ENCODE measurements at regions not wholly inside any gene's neighbourhood (a gene's known extent, or its start where the extent isn't known, plus 50 kb on each side); places are given as distances from the start of the nearest gene placed in this dataset.
"Not testable (repeated sequence)": the region's sequence is repeated elsewhere in the genome, so short reads cannot be mapped to it uniquely, and the experiment has no call there.

DNA sequence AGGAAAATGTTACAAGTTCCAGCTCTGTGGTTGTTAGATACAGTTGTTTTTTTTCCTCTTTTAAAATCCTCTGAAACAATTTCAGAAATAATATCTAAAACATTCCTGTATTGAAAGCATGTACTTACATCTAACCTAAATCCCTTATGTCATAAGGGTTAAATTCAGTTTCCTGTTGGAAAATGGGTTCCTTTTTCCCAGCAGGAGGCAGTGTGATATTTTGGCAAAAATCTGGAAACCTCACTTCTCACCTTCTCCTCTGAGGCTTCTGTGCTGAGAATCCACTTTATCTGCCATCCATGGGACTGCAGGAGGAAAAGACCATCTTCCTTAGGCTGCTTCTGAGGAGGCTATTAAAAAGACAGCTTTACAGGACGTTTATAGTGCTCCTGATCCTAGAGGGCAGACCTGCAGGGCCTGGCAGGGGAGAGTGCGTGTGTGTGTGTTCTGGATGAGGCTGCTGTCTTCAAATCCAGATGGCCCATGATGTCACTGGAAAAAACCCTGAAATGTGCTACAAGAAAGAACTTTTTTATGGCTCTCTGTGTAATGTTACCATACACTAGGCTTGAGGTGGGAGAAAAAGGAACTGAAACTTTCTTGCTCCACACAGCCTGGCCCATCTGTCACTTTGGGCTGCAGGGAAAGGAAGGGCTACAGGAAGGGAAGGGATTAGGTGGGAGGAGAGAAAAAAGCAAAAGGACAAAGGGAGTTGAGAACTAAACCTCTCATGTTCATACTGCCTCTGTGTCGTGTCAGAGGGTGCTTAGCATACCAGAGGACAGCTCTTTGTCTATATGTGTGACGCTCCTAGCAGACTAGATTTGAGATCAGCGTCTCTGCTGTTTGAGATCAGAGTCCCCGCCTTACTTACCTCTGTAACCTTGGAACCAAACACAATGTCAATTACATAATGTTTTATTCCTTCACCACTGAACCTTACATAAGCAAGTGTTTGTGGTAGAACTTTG, 379.2 kb upstream of the SPAG17 start:
- Histone ChIP-seq H3K9me3 (ENCODE audit: insufficient read depth, low read depth, low read length) (no peaks in the 10 kb centered on the region), H3K27me3 (ENCODE audit: insufficient read depth, low read length) (no peaks in the 10 kb centered on the region), H3K9ac (ENCODE audit: low read depth, low read length) (no peak overlapping the region), H3K36me3 (ENCODE audit: insufficient read depth, low read depth, low read length) (no peaks in the 10 kb centered on the region), H3K27ac (ENCODE audit: low read length) (no peak overlapping the region), H3K4me1 (ENCODE audit: insufficient read depth, low read length) (peaks cover 4% of the 10 kb centered on the region), H3K4me3 (ENCODE audit: low read length) (no peak overlapping the region)

DNA sequence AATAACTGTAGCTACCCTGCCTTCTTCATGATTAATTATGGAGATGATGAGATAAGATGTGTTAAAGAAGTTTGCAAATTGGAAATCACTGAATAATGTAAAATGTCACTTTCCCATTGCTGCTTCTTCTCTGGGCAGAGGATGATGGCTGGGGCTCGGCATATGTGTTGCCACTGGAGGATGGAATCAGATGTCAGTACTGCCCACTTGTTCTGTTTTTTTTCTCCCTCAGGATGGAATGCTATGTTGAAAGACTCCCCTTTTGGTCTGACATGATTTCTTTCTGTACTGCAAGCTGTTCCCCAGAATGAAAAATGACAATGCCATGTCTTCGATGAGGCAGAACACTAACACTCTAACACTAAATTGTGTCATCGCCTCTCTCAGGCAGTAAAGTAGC, 373.9 kb upstream of the SPAG17 start:
- Histone ChIP-seq H3K9ac (ENCODE audit: low read depth, low read length) (no peak overlapping the region), H3K27me3 (ENCODE audit: insufficient read depth, low read length) (no peaks in the 10 kb centered on the region), H3K9me3 (ENCODE audit: insufficient read depth, low read depth, low read length) (no peaks in the 10 kb centered on the region), H3K36me3 (ENCODE audit: insufficient read depth, low read depth, low read length) (no peaks in the 10 kb centered on the region), H3K4me3 (ENCODE audit: low read length) (no peak overlapping the region), H3K27ac (ENCODE audit: low read length) (no peak overlapping the region), H3K4me1 (ENCODE audit: insufficient read depth, low read length) (no peaks in the 10 kb centered on the region)

DNA sequence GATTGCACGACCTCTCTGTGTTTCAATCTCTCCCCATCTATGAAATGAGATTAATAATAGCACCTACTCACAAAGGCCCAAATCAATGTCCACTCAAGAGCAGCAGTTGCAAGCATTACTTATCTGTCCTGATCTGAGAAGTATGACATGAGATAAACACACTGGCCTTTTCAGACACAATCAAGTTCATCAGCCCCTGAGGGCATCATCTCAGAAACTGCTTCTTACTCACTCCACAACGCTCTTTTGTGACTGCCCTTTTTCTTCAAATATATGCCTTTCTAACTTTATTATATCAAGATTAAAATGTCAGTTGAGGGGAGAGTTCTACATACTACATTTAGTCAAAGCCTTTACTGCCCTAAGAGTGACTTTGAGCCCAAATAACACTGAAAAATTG, 371.9 kb upstream of the SPAG17 start:
- Histone ChIP-seq H3K27me3 (ENCODE audit: insufficient read depth, low read length) (no peaks in the 10 kb centered on the region), H3K27ac (ENCODE audit: low read length) (no peak overlapping the region), H3K9me3 (ENCODE audit: insufficient read depth, low read depth, low read length) (no peaks in the 10 kb centered on the region), H3K9ac (ENCODE audit: low read depth, low read length) (no peak overlapping the region), H3K4me3 (ENCODE audit: low read length) (no peak overlapping the region), H3K36me3 (ENCODE audit: insufficient read depth, low read depth, low read length) (no peaks in the 10 kb centered on the region), H3K4me1 (ENCODE audit: insufficient read depth, low read length) (no peaks in the 10 kb centered on the region)

DNA sequence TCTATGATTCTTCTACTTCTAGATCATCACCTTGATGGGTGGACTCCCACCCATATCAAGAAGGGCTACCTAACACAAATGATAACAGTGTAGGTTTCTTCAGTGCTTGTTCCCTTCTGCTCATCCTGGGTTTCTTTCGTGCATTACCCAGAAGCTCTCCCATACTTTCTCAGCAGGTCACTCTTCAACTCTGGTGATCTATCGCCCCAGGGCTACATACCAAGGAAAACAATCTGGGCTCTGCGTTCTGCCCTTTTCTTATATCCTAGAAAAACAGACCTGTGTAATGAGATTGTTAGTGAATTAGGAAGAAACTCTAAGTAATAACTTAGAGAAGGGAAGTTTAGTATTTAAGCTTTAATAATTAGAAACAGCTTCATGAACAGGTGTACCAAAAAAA, 370.6 kb upstream of the SPAG17 start:
- Histone ChIP-seq H3K27ac (ENCODE audit: low read length) (no peak overlapping the region), H3K4me1 (ENCODE audit: insufficient read depth, low read length) (no peaks in the 10 kb centered on the region), H3K4me3 (ENCODE audit: low read length) (no peak overlapping the region), H3K36me3 (ENCODE audit: insufficient read depth, low read depth, low read length) (no peaks in the 10 kb centered on the region), H3K9me3 (ENCODE audit: insufficient read depth, low read depth, low read length) (no peaks in the 10 kb centered on the region), H3K27me3 (ENCODE audit: insufficient read depth, low read length) (no peaks in the 10 kb centered on the region), H3K9ac (ENCODE audit: low read depth, low read length) (no peak overlapping the region)

DNA sequence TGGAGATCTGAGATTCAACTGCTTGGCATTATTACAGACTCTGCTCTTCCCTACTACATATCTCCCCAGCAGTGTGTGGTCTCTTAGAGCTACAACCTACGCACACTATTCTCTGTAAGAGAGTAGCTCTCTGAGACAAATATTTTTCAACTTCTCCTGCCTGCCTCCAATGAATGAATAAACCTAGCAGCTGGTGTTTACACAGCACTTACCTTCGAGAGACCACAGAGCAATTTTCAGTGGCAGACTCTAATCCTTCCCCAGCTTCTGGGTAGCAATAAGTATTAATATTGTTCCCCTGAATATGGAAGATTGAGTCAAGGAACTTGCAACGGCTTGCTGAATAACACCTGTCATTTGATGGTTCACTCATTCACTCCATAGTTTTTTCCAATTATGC, 350.9 kb upstream of the SPAG17 start:
- no peak overlapping the region for H3K4me3 ChIP-seq (ENCODE audit: low read length)
- no peak overlapping the region for H3K9ac ChIP-seq (ENCODE audit: low read depth, low read length)
- no peaks in the 10 kb centered on the region for H3K9me3 ChIP-seq (ENCODE audit: insufficient read depth, low read depth, low read length)
- H3K4me1 ChIP-seq (ENCODE audit: insufficient read depth, low read length), result no peaks in the 10 kb centered on the region
- no peaks in the 10 kb centered on the region for H3K36me3 ChIP-seq (ENCODE audit: insufficient read depth, low read depth, low read length)
- no peaks in the 10 kb centered on the region for H3K27me3 ChIP-seq (ENCODE audit: insufficient read depth, low read length)
- no peak overlapping the region for H3K27ac ChIP-seq (ENCODE audit: low read length)

DNA sequence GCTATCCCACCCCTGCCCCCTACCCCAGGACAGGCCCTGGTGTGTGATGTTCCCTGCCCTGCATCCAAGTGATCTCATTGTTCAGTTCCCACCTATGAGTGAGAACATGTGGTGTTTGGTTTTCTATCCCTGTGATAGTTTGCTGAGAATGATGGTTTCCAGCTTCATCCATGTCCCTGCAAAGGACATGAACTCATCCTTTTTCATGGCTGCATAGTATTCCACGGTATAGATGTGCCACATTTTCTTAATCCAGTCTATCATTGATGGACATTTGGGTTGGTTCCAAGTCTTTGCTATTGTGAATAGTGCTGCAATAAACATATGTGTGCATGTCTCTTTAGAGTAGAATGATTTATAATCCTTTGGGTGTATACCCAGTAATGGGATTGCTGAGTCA, 326.9 kb upstream of the SPAG17 start:
- H3K4me3 ChIP-seq (ENCODE audit: low read length); H3K4me1 ChIP-seq (ENCODE audit: insufficient read depth, low read length); H3K9ac ChIP-seq (ENCODE audit: low read depth, low read length); H3K9me3 ChIP-seq (ENCODE audit: insufficient read depth, low read depth, low read length); H3K36me3 ChIP-seq (ENCODE audit: insufficient read depth, low read depth, low read length); H3K27ac ChIP-seq (ENCODE audit: low read length); H3K27me3 ChIP-seq (ENCODE audit: insufficient read depth, low read length): not testable (repeated sequence)

DNA sequence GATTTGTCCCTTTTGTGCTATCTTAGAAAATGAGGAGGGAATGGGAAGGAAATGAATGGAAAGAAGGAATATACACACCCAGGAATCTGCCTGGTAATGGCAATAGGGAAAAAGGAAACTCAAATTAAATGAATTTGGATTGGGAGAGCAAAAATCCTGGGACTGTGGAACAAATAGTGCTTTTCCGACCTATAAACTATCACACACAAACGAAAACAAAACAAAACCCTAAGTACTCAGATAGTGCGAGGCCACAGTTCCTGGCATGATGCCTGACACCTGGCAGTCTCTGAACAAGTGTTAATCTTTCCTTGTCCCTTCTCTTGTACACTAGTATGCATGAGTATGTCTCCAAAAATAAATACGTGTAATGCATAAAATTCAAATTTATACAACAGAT, 319.8 kb upstream of the SPAG17 start:
- no peaks in the 10 kb centered on the region for H3K36me3 ChIP-seq (ENCODE audit: insufficient read depth, low read depth, low read length)
- H3K27me3 ChIP-seq (ENCODE audit: insufficient read depth, low read length), result no peaks in the 10 kb centered on the region
- no peaks in the 10 kb centered on the region for H3K9me3 ChIP-seq (ENCODE audit: insufficient read depth, low read depth, low read length)
- H3K4me3 ChIP-seq (ENCODE audit: low read length), result no peak overlapping the region
- H3K27ac ChIP-seq (ENCODE audit: low read length), result no peak overlapping the region
- no peak overlapping the region for H3K9ac ChIP-seq (ENCODE audit: low read depth, low read length)
- H3K4me1 ChIP-seq (ENCODE audit: insufficient read depth, low read length), result peaks cover 11% of the 10 kb centered on the region

DNA sequence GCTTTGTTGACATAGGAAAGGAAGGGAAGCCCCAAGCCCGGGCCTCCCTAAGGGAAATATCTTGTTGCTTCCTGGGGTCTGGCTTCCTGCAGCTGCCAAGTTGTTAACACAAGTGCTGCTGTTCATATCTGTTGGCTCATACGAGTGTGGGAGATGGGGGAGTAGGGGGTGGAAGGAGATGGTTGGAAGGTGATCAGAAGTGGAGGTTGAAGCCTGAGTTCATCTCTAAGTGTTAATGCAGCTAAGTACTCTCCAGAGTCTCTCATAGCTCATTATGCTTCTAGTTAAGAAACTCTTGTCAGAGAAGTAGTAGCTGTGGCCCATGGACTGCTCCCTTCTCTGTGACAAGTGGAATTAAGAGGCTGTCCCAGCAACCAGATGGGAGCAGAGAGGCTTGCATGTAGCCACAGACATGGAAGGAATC, 319.2 kb upstream of the SPAG17 start:
- no peak overlapping the region for H3K9ac ChIP-seq (ENCODE audit: low read depth, low read length)

DNA sequence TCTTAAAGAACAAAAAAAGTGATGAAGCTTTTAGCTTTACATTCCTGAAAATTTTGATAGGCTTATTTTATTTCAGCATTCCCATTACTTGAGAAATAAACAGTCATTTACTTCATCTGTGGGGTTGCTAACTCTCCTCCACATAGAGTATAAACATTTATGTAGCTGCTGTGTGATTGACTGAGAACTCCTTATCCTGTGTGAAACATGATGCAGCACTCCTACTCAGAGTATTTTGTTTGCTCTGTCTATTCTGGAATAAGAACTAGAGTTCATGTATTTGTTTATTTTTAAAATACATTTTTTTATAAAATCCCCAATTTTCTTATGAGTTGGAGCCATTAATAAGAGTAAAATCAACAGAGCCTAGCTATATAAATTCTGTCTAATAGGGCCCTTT, 318.7 kb upstream of the SPAG17 start:
- Histone ChIP-seq H3K4me3 (ENCODE audit: low read length) (no peak overlapping the region), H3K27ac (ENCODE audit: low read length) (no peak overlapping the region), H3K9me3 (ENCODE audit: insufficient read depth, low read depth, low read length) (no peaks in the 10 kb centered on the region), H3K27me3 (ENCODE audit: insufficient read depth, low read length) (no peaks in the 10 kb centered on the region), H3K4me1 (ENCODE audit: insufficient read depth, low read length) (peaks cover 11% of the 10 kb centered on the region), H3K9ac (ENCODE audit: low read depth, low read length) (no peak overlapping the region), H3K36me3 (ENCODE audit: insufficient read depth, low read depth, low read length) (no peaks in the 10 kb centered on the region)

More for the DNA sequence above, 319.2 kb upstream of the SPAG17 start:
- Histone ChIP-seq H3K27ac (ENCODE audit: low read length) (no peak overlapping the region), H3K9me3 (ENCODE audit: insufficient read depth, low read depth, low read length) (no peaks in the 10 kb centered on the region), H3K27me3 (ENCODE audit: insufficient read depth, low read length) (no peaks in the 10 kb centered on the region), H3K36me3 (ENCODE audit: insufficient read depth, low read depth, low read length) (no peaks in the 10 kb centered on the region), H3K4me3 (ENCODE audit: low read length) (no peak overlapping the region), H3K4me1 (ENCODE audit: insufficient read depth, low read length) (peaks cover 11% of the 10 kb centered on the region)

DNA sequence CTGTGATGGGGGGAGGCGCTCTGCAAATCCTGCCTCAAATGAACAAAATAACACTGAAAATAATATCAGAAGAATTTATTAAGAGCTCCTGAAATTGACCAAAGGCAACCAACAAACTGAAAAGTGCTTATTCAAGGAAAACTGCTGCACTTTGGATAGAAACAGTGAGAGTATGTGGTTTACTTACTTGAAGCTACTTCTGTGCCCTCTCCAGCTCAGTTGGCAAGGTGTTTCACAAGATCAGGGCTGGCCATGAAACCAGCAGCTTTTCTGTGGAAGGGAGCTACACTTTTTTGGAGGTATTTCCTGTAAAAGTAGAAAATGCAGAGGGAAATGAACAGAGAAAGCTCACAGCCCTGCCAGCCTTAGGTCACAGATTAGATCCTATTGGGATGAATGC, 310.0 kb upstream of the SPAG17 start:
- Histone ChIP-seq H3K36me3 (ENCODE audit: insufficient read depth, low read depth, low read length) (no peaks in the 10 kb centered on the region), H3K27me3 (ENCODE audit: insufficient read depth, low read length) (no peaks in the 10 kb centered on the region), H3K4me1 (ENCODE audit: insufficient read depth, low read length) (no peaks in the 10 kb centered on the region), H3K9ac (ENCODE audit: low read depth, low read length) (no peak overlapping the region), H3K27ac (ENCODE audit: low read length) (no peak overlapping the region), H3K4me3 (ENCODE audit: low read length) (no peak overlapping the region), H3K9me3 (ENCODE audit: insufficient read depth, low read depth, low read length) (no peaks in the 10 kb centered on the region)

DNA sequence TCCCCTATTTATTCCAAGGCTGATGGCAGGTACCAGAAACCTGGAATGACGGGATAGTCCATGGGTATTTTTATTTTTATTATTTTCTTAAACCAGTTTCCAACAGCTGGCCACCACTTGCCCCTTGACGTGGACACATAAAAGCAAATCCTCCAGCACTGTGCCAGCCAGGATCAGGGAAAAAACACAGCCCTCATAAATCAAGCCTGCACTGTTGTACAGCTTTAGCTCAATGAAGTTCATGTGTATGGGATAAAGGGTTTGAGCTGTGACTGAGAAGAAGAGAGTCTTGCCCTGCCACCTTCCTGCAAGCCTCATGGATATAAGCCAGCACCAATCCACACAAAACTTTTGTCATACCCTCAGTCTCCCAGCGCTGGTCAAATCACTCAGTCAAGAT, 303.8 kb upstream of the SPAG17 start:
- Histone ChIP-seq H3K27me3 (ENCODE audit: insufficient read depth, low read length) (no peaks in the 10 kb centered on the region), H3K27ac (ENCODE audit: low read length) (no peak overlapping the region), H3K4me3 (ENCODE audit: low read length) (no peak overlapping the region), H3K36me3 (ENCODE audit: insufficient read depth, low read depth, low read length) (no peaks in the 10 kb centered on the region), H3K9ac (ENCODE audit: low read depth, low read length) (no peak overlapping the region), H3K4me1 (ENCODE audit: insufficient read depth, low read length) (peaks cover 20% of the 10 kb centered on the region), H3K9me3 (ENCODE audit: insufficient read depth, low read depth, low read length) (no peaks in the 10 kb centered on the region)

DNA sequence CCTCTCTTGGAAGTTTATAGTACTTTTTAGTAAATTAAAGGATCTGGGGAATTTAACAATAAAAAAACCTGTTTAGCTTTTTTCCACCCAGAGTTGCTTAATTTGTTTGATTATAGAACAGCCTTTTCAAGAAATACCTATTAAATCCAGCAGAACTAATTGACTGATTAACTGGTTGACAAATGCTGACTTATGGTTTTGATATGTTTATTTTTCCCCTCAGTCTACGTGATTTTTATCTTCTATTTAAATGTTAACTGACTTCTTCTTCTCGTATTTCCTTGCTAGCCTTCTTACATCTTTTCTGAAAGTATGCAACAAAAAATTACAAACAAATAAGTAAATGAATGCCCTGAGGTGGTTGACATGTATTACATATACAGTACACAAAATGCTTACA, 302.9 kb upstream of the SPAG17 start:
- no peak overlapping the region for H3K9ac ChIP-seq (ENCODE audit: low read depth, low read length)
- peaks cover 28% of the 10 kb centered on the region for H3K4me1 ChIP-seq (ENCODE audit: insufficient read depth, low read length)
- no peak overlapping the region for H3K4me3 ChIP-seq (ENCODE audit: low read length)
- H3K27ac ChIP-seq (ENCODE audit: low read length), result no peak overlapping the region
- no peaks in the 10 kb centered on the region for H3K9me3 ChIP-seq (ENCODE audit: insufficient read depth, low read depth, low read length)
- no peaks in the 10 kb centered on the region for H3K27me3 ChIP-seq (ENCODE audit: insufficient read depth, low read length)
- H3K36me3 ChIP-seq (ENCODE audit: insufficient read depth, low read depth, low read length), result no peaks in the 10 kb centered on the region
